Mammary epithelial cell (primary cell): ENCODE measurements at regions not wholly inside any gene's neighbourhood (a gene's known extent, or its start where the extent isn't known, plus 50 kb on each side); places are given as distances from the start of the nearest gene placed in this dataset.

Experiments used
- CTCF ChIP-seq, 2 donors: IDR thresholded peaks in 1 of 2; conservative IDR thresholded peaks in 1 of 2; 2 replicates each; pipeline ENCODE4 v1.5.1; 2011 to 2012; ENCODE audit warnings: inconsistent platforms in 2 of 2, low read length in 2 of 2, mild to moderate bottlenecking in 2 of 2, control low read depth in 1 of 2, low read depth in 1 of 2; ENCODE audit not compliant: insufficient read depth in 1 of 2; ENCODE audit errors: extremely low read depth in 1 of 2
- EZH2 ChIP-seq: IDR thresholded peaks from 2 replicates; pipeline ENCODE4 v1.6.1; 2012; ENCODE audit warnings: low read length, inconsistent platforms, borderline replicate concordance

DNA sequence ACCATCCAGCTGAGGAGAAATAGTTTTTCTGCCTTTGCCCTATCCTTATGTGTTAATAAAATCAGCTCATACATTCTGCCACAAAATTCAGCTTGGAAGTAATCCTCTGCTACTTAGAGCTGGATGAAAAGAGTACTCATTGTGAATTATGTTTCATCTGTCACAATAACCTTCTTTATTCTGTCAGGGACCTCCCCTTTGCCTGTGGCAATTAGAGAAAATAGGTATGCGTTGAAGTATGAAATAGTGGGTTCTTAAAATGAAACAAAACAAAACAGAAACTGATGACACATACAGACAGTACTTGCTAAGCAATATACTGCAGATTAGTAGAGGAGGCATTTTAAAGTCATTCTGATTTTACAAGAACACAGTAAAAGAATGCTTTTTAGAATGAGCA lies 578.5 kb downstream of the USP25 start:
- no peak for TF ChIP-seq CTCF (conservative IDR thresholded peaks at IDR 0.05 in 1 of 2, IDR thresholded peaks at IDR 0.05 in 1 of 2; ENCODE audit: extremely low read depth in 1 of 2, insufficient read depth in 1 of 2, low read depth in 1 of 2, low read length in 2 of 2)
- TF ChIP-seq EZH2 = no peak
